ENCODE measurements at regions not wholly inside any gene's neighbourhood (a gene's known extent, or its start where the extent isn't known, plus 50 kb on each side); places are given as distances from the start of the nearest gene placed in this dataset.
"Not testable (repeated sequence)": the region's sequence is repeated elsewhere in the genome, so short reads cannot be mapped to it uniquely, and the experiment has no call there.

DNA sequence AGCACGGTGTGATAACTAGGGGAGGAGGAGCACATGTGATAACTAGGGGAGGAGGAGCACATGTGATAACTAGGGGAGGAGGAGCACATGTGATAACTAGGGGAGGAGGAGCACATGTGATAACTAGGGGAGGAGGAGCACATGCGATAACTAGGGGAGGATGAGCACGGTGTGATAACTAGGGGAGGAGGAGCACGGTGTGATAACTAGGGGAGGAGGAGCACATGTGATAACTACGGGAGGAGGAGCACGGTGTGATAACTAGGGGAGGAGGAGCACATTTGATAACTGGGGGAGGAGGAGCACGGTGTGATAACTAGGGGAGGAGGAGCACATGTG is 85.7 kb downstream of the DACT2 start:
- H3K4me3 ChIP-seq (replicated peaks in 1 of 2; ENCODE audit: low read depth in 1 of 2, low read length in 2 of 2); intact Hi-C loops (cut with micrococcal nuclease); H4K20me1 ChIP-seq (ENCODE audit: insufficient read depth); H3K4me1 ChIP-seq (ENCODE audit: control insufficient read depth in 1 of 2, insufficient read depth in 2 of 2, low read length in 2 of 2); POLR2A ChIA-PET; H3K9me3 ChIP-seq (ENCODE audit: control insufficient read depth in 1 of 2, insufficient read depth in 1 of 2, low read depth in 1 of 2, low read length in 2 of 2); DNase-seq (ENCODE audit: low read depth, low spot score); H3K9ac ChIP-seq (ENCODE audit: low read length); H3K9me2 ChIP-seq (ENCODE audit: insufficient read depth); H3K79me2 ChIP-seq (ENCODE audit: insufficient read depth, low read length); H3K27me3 ChIP-seq (ENCODE audit: insufficient read depth, low read length); BruUV-seq (replicated peaks); H3K36me3 ChIP-seq (ENCODE audit: control insufficient read depth in 1 of 2, insufficient read depth in 2 of 2, low read length in 2 of 2); CTCF ChIA-PET; ATAC-seq; H3K4me2 ChIP-seq (ENCODE audit: low read length); RAD21 ChIA-PET (ENCODE audit: low non-redundant PET in 1 of 2, low total read pairs in 2 of 2, uncharacterized antibody in 2 of 2, unreplicated experiment in 2 of 2); H2AFZ ChIP-seq (ENCODE audit: low read depth, low read length, poor library complexity, severe bottlenecking); H3K27ac ChIP-seq (ENCODE audit: low read depth, low read length): not testable (repeated sequence)

GRCh38 chr6:168232989-168233874 is 86.3 kb downstream of the DACT2 start:
- POLR2A ChIA-PET: no interaction called here
- CTCF ChIA-PET: no interaction called here
- DNase-seq (ENCODE audit: low read depth, low spot score) (no peak), ATAC-seq (no peak)
- no peak for TF ChIP-seq SP1 (IDR thresholded peaks at IDR 0.05; ENCODE audit: low read depth)
- TF ChIP-seq, protein P1, sequence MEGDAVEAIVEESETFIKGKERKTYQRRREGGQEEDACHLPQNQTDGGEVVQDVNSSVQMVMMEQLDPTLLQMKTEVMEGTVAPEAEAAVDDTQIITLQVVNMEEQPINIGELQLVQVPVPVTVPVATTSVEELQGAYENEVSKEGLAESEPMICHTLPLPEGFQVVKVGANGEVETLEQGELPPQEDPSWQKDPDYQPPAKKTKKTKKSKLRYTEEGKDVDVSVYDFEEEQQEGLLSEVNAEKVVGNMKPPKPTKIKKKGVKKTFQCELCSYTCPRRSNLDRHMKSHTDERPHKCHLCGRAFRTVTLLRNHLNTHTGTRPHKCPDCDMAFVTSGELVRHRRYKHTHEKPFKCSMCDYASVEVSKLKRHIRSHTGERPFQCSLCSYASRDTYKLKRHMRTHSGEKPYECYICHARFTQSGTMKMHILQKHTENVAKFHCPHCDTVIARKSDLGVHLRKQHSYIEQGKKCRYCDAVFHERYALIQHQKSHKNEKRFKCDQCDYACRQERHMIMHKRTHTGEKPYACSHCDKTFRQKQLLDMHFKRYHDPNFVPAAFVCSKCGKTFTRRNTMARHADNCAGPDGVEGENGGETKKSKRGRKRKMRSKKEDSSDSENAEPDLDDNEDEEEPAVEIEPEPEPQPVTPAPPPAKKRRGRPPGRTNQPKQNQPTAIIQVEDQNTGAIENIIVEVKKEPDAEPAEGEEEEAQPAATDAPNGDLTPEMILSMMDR (IDR thresholded peaks at IDR 0.05 in 2 of 3, conservative IDR thresholded peaks at IDR 0.05 in 1 of 3; ENCODE audit: borderline replicate concordance in 1 of 3, insufficient read depth in 1 of 3, low read depth in 2 of 3, low read length in 2 of 3): peak in 1 of 3 experiments; percentile 1; a peak in 1 of 6 replicates
- TF ChIP-seq SRF (IDR thresholded peaks at IDR 0.05; ENCODE audit: low read depth): no peak
- TF ChIP-seq EGR1 (IDR thresholded peaks at IDR 0.05; ENCODE audit: low read depth): no peak
- Histone ChIP-seq H3K79me2 (ENCODE audit: insufficient read depth, low read length) (no peaks in the 10 kb centered on the region), H3K9ac (ENCODE audit: low read length) (no peak overlapping the region), H2AFZ (ENCODE audit: low read depth, low read length, poor library complexity, severe bottlenecking) (no peak overlapping the region), H3K27me3 (ENCODE audit: insufficient read depth, low read length) (0 out of 2 replicates have a peak, but pooled peaks cover 10% of the 10 kb centered on the region), H3K27ac (ENCODE audit: low read depth, low read length) (no peak overlapping the region), H4K20me1 (ENCODE audit: insufficient read depth) (no peaks in the 10 kb centered on the region), H3K4me2 (ENCODE audit: low read length) (no peak overlapping the region), H3K9me3 (ENCODE audit: control insufficient read depth in 1 of 2, insufficient read depth in 1 of 2, low read depth in 1 of 2, low read length in 2 of 2) (no peaks in the 10 kb centered on the region), H3K9me2 (ENCODE audit: insufficient read depth) (no peaks in the 10 kb centered on the region), H3K4me3 (replicated peaks in 1 of 2; ENCODE audit: low read depth in 1 of 2, low read length in 2 of 2) (no peak overlapping the region), H3K36me3 (ENCODE audit: control insufficient read depth in 1 of 2, insufficient read depth in 2 of 2, low read length in 2 of 2) (no peaks in the 10 kb centered on the region), H3K4me1 (ENCODE audit: control insufficient read depth in 1 of 2, insufficient read depth in 2 of 2, low read length in 2 of 2) (no peaks in the 10 kb centered on the region)
- no TSS peak for BruUV-seq (replicated peaks)
- RAD21 ChIA-PET (ENCODE audit: low non-redundant PET in 1 of 2, low total read pairs in 2 of 2, uncharacterized antibody in 2 of 2, unreplicated experiment in 2 of 2): no interaction called here
- intact Hi-C loops (cut with micrococcal nuclease): no loop called here
